GM13977 (cell line): ENCODE measurements at regions not wholly inside any gene's neighbourhood (a gene's known extent, or its start where the extent isn't known, plus 50 kb on each side); places are given as distances from the start of the nearest gene placed in this dataset.

Experiments
- DNase-seq: peaks from one replicate; pipeline ENCODE4 v3.0.0; 2012; ENCODE audit warnings: low spot score
- in situ Hi-C: fragments of 300-500 bp; cut with MboI; formaldehyde crosslinking; loops from one replicate; pipeline ENCODE4 v1.12.0; 2022; ENCODE audit warnings: low sequenced_read_pairs, low pct_unique_long_range_greater_than_20kb, mixed read lengths, inconsistent platforms; ENCODE audit not compliant: unreplicated experiment
- TF ChIP-seq, protein P1 (sequence below): IDR thresholded peaks from 2 replicates; pipeline ENCODE4 v1.5.1; 2012; ENCODE audit warnings: mild to moderate bottlenecking, control low read depth; ENCODE audit not compliant: insufficient read depth; ENCODE audit errors: extremely low read depth, missing control alignments

DNA sequence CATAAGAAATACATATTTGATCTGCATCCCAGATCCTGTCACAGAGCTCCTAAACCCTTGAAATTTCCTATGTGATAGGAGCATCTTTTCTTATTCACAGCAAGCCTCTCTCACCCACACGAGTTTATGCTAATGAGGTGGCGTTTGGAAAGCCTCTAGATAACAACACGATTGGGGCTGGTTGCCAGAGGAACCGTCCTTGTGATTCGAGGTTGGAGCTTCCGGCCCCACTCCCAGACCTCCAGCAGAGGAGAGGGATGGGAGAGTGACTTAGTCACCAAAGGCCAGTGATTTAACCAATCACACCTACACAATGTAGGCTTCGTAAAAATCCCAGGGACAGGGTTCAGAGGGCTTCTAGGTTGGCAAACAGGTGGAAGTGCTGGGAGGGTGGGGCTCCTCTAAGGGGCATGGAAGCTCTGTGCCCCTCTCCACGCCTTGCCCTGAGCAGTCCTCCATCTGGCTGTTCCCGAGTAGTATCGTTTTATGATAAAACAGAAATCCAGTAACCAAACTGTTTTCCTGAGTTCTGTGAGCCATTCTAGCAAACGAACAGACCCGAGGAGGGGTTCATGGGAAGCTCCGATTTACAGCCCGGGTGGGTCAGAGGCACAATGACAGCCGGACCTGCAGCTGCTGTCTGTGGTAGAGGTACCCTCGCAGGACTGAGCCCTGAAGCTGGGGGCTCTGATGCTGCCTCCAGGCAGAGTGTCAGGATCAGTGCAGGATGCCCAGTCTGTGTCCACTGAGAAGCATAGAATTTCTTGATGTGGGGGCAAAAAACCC, 238.1 kb upstream of the ARID1B start:
- in situ Hi-C loops = no loop called here
- no peak for DNase-seq
- TF ChIP-seq, protein P1, sequence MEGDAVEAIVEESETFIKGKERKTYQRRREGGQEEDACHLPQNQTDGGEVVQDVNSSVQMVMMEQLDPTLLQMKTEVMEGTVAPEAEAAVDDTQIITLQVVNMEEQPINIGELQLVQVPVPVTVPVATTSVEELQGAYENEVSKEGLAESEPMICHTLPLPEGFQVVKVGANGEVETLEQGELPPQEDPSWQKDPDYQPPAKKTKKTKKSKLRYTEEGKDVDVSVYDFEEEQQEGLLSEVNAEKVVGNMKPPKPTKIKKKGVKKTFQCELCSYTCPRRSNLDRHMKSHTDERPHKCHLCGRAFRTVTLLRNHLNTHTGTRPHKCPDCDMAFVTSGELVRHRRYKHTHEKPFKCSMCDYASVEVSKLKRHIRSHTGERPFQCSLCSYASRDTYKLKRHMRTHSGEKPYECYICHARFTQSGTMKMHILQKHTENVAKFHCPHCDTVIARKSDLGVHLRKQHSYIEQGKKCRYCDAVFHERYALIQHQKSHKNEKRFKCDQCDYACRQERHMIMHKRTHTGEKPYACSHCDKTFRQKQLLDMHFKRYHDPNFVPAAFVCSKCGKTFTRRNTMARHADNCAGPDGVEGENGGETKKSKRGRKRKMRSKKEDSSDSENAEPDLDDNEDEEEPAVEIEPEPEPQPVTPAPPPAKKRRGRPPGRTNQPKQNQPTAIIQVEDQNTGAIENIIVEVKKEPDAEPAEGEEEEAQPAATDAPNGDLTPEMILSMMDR = no peak

DNA sequence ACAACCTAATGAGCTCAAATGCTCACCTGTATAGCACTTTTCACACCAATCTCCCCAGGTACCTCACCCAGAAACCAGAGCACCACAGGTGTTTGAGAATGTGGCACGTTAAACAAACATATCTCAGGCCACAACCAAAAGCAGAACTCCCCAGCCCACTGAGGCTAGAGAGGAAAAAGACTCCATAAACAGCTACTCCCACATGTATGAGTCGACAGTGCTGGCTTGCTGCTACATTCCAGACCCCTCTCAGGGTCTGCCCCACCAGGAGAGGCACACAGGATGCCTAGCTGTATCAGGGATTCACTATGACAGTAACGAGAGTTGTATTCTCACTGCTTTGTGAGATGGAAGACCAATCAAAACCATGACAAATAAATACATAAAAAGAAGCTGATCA, 242.6 kb upstream of the ARID1B start:
- no peak for DNase-seq
- in situ Hi-C loops = no loop called here
- TF ChIP-seq, protein P1 = no peak

DNA sequence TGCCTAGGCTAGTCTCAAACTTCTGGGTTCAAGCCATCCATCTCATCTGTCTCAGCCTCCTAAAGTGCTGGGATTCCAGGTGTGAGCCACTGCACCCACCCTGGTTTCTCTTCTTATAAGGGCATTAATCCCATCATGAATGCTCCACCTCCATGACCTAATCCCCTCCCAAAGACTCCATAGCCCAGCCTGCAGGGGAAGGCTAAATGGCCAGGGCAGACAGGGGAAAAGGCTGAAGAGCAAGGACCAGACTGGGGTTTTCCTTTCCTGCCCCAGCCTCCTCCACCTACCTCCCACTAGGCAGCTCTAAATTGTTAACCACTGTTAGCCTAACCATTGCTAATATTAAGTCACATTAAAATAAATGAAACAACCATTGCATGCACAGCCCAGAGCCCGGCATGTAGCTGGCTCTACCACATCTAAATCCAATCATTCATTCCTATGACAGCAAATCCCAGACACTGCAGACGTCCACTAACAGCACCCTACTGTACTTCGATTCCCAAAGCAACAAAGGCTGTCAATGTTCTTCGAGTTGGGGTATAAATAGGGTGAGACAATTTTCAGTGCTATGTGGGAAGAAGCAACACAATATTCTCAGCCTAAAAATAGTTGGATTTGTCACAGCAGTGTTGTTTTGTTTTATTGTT, 243.2 kb upstream of the ARID1B start:
- no peak for DNase-seq

GRCh38 chr6:156526081-156526480, 251.1 kb upstream of the ARID1B start:
- no peak for DNase-seq
- TF ChIP-seq, protein P1 = no peak
- in situ Hi-C loops = no loop called here

More for the DNA sequence above, 243.2 kb upstream of the ARID1B start:
- TF ChIP-seq, protein P1 = no peak
- in situ Hi-C loops = no loop called here

GRCh38 chr6:156525541-156525940, 251.6 kb upstream of the ARID1B start:
- no peak for DNase-seq
- TF ChIP-seq, protein P1 = no peak
- in situ Hi-C loops = no loop called here

- TF ChIP-seq, protein P1 = no peak
- no peak for DNase-seq
- in situ Hi-C loops = no loop called here
Observed at GRCh38 chr6:156519940-156520339, 257.2 kb upstream of the ARID1B start.
